Activated T-cell treated with anti-CD3 and anti-CD28 coated beads, Interleukin-2, amount 50 U/mL, for 48 hours (primary cell): ENCODE measurements at regions not wholly inside any gene's neighbourhood (a gene's known extent, or its start where the extent isn't known, plus 50 kb on each side); places are given as distances from the start of the nearest gene placed in this dataset.

Source experiments
- DNase-seq, 2 experiments: peaks; one replicate each; pipeline ENCODE4 v3.0.0-alpha.2; 2020

DNA sequence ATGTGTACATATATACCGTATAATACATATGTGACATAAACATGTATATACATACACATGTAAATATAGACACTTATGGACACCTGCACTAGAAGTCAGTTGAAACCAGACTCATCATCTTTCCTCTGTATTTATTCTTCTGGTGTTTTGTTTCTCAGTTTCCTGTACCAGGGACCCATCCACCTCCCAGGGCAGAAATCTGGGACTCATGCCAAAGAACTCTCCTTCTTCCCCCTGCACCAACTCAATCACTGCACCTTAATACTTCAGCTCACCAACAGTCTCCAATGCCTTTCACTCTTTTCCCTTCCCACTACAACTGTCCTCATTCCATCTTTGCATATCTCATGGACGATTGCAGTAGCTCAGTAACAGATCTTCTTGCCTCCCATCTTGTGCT, 428.0 kb downstream of the FBXO15 start:
- no peak for DNase-seq

DNA sequence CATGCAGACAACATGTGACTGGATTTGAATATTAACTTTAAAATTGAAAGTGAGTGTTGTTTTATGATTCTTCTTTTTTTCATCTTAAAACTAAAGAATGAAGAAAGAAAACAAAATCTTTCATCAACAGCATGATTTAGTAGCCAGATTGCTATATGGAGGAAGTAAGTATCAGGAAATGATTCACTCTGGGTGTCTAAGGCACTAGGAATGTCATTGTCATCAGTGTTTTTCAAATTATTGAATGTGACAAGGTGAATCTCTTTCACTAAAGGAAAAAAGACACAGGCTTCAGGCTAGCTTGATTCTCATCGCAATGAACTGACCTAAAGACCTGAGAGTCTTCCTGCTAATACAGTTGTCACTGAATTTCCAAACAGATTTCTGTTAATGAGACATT, 430.1 kb downstream of the FBXO15 start:
- no peak for DNase-seq

DNA sequence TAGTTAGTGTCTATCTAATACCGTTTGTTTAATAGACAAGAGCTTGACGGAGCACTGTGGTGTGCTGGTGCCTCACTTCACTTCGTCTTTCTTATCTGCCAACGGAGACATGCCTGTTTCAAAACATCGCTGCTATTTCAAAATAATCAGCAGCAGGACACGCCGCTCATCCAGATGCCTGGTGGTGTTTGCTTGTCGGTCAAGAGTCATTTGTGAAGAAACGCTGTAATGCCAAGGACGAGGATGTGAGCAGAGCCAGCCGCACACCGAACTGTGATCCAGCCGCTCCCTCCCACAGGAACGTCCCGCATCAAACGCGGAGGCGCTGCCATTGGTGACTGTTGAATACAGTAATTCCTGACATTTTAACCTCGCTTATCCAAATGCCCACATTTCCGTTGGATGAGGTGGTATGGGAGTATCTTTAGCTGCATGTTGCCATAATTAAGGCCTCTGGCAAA, 432.4 kb downstream of the FBXO15 start:
- no peak for DNase-seq

DNA sequence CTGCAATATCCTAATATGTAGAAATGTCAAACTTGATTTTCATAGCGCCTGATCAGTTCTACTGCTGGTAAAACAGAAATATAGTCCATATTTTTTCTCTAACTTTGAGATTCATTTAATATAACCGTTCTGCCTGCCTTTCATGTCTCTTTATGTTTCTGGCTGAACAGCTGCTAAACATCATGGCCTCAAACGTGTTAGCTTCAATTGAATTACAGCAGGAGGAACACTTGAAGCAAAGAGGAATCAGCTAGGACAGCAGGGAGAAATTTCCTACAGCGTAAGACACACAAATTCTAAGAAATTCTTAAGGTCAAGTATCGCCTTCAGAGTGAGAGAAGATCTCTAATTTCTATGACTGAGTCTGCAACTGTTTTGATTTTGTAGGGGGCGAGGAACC, 433.2 kb downstream of the FBXO15 start:
- no peak for DNase-seq

DNA sequence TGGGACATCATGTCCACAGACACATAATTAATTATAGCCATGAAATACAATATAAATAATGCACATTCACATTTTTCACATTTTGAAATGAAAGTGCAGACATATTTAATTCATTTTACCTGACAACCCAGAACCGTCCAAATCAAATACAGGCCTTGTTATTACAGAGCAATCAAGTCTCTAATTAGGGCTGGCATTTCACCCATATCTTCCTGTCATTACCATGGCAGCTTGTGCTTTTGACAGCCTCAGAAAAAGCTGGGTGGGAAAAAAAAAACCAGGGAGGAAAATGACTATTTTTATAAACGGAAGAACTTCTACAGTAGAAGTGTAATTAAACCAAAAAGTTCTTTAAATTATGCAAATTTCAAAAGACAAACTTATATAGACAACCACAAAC, 436.4 kb downstream of the FBXO15 start:
- no peak for DNase-seq

DNA sequence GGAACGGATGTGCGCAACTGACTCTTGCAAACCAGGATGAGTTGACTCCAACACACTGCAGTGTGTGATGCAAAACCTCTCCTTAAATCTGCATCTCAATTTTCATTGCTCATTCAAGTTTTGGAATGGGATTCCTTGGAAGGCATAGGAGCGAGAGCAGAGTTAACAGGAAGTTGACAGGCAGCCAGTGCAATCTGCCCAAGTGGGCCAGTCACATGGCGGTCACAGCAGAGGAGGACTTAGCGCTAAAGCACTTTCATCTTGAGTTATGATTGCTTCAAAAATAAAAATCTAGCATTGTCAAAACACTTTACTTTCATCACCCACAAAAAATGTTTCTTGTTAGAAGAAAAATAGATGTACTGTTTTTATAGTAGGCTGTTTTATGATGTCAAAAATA, 439.0 kb downstream of the FBXO15 start:
- DNase-seq: no peak

DNA sequence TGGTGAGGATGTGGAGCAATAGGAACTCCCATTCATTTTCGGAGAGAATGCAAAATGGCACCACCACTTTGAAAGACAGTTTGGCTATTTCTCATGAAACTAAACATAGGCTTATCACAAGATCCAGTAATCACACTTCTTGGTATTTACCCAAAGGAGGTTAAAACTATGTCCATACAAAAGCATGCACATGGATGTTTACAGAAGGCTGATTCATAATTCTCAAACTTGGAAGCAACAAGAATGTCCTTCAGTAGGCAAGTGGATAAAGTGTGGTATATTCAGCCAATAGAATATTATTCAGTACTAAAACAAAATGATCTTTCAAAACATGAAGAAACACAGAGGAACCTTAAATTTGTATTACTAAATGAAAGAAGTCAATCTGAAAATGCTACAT, 440.6 kb downstream of the FBXO15 start:
- no peak for DNase-seq

DNA sequence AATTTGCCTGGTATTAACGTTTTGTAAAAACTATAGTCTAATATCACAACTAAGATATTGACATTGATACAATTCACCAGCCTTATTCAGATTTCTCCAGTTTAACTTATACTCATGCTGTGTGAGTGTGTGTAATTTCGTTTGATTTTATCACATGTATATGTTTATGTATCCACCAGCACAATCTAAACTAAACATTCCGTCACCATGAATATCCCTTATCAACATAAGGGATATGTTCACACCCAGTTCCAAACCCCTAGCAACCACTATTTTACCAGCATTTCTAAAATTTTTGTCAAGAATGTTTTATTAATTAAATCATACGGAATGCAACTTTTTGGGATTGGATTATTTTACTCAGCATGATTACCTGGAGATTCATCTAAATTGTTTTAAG, 450.3 kb downstream of the FBXO15 start:
- DNase-seq: no peak

DNA sequence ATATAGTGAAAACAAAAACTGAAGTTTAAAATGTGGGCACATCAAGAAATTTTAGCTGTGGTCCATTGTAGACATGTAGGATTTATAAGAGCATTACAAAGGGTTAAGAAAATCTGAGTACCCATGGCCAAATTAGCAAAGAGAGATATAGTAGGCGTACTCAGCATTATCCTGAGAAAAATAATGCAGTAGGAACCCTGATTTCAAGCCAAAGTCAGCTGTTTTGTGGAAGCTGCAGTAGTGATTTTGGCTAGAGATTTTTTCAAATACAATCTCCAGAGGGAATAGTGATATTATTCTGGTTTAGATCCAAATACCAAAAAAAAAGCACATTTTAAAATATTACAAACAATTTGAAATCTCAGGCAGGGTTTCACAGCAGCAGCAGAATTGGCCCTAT, 450.9 kb downstream of the FBXO15 start:
- no peak for DNase-seq

DNA sequence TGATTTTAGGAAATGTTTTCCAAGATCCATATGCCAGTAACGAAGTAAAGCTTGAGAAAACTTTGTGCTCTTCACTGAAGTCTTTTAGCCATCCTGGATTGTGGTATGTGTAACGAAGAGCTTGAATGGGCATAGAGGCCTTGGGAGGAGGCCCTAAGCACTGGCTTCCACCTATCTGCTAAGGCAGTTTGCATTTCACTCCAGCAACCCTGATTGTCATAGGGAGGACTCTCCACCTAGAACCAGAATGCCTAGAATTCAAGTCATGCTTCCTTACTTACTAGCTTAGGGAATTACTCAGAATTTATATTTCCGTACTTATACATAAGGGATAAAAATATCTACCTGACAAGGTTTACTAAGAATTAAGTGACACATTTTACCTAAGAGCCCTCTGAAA, 451.5 kb downstream of the FBXO15 start:
- DNase-seq: no peak

DNA sequence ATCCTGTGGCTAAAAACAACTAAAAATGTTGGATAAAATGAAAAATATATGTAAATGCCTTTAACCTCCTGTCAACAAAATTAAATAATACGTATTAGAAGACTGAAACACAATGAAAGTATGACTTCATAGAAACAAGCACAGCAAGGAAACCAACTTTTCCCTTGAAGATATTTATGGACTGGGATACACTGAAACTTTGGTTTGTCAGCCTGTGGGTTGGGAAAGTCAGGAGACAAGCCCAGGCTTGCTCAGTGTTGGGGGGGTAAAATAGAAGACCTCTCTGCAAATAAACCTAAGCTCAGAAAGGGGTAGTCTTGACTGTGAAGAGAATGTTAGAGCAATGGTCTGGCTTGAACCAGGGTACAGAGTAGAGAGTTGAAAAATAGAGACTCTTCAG, 454.5 kb downstream of the FBXO15 start:
- no peak for DNase-seq

DNA sequence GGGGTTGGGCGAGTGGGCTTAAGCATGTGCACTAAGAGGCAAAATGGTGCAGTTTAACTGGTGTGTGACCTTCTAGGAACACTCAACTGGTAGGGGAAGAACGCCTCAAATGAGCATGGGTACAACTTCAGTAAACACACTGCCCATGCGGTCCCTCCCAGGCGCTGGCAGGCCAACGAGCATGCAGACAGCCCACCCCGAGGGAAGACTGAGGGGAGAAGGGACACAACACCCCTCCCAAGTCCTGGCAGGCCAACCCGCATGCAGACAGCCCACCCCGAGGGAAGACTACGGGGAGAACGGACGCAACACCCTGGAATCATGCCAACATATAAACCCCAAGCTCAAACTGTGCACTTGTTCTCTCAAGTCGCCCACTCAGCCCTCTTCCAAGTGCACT, 456.0 kb downstream of the FBXO15 start:
- DNase-seq: no peak

DNA sequence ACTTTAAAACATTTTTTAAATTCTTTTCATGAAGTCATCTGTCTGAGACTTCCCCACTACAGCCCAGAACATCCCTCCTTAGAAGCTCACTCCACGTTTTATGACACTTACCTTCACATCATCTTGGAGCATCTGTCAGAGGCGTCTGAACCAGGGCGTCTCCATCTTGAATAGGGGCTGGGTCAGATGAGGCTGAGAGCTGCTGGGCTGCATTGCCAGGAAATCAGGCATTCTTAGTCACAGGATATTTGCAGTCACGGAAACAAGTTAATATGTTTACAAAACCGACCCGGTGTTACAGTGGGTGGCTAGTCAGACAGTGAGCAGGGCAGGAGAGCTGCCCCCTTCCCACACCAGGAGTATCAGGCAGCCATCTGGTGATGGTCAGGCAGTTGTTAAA, 456.5 kb downstream of the FBXO15 start:
- no peak for DNase-seq

DNA sequence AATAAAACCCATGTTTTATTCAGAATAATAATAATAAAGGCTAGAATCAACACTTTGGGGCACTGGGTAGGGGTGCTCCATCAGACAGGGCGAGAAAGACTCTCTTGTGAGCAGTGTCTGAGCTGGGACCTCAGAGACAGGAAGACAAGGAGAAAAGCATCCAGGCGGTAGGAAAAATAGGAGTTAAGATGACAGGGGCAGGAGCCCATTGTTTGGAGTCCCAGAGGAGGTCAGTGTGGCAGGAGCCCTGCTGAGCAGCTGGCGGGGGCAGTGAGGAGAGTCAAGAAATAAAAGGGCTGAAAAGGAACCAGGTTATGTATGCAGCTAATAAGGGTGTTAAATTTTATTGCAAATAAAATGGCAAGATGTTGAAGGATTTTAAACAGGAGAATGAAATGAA, 457.4 kb downstream of the FBXO15 start:
- DNase-seq: no peak

DNA sequence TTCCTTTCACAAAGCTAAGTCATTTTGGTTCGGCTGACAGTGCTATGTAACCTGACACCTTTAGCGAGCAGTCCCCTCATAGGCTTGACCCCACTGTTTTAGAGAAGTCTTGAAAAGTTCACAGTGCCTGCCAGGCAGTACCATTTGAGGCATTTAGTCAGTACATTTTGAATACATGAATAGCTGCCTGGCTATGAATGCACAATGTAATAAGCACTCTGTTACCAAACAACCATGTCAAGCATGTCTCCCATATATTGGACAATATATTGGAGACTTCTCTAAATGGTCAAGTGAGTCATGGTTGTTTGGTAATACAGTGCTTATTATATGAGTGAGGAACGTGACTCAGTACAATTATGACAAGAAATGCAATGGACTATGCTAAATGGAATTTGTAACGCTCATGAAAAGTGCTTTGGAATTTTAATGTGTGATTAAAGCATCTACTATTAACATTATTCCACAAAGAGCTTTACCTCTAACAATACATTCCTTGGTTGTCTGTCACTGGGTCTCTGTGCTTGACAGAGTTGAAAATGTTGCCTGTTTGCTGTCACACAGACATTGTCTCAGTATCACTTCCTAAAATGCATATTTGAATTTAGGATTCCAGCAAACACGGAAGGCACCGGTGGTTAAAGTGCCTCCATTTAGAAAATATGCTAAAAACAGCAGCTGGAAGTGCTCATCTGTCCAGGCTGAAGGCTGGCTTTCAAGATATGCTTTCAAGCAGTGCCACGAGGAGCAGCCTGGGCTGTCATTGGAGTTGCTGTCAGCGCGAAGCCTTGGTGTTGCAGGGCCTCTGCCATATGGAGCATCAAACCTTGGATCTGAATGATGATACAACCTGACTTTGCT, 458.6 kb downstream of the FBXO15 start:
- no peak for DNase-seq

DNA sequence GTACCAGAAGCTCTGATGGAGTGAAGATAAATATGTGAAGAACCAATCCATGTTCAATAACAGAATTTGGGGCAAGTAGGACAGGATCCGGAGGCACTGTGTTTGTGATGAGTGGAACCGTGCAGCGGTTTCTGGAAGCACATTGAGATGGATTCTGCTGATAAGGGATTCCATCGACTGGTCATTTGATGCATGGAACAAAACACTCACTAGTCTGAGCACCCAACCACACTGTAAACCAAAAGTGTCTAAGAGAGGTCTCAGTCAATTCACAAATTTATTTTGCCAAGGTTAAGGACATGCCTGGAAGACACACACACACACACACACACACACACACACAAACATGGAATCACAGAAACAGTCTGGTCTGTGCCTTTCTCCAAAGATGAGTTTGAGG, 459.5 kb downstream of the FBXO15 start:
- DNase-seq: no peak

DNA sequence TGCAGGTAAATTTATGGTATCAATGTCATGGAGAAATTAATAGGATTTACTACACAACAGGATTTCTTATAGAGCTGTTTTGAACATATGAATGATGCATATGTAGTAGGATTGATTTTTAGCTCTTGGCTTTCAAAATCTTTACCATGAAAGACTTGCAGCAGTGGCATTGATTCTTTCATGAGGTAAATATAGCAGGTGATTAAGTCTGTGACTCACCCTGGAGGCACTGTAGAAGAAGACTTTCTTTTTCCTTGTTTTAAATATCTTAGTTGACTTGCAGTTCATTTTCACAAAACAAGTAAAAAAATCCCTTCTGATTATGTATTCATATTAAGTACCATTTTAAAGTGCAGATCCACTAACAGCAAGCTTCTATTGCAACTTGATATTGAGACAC, 463.0 kb downstream of the FBXO15 start:
- no peak for DNase-seq

DNA sequence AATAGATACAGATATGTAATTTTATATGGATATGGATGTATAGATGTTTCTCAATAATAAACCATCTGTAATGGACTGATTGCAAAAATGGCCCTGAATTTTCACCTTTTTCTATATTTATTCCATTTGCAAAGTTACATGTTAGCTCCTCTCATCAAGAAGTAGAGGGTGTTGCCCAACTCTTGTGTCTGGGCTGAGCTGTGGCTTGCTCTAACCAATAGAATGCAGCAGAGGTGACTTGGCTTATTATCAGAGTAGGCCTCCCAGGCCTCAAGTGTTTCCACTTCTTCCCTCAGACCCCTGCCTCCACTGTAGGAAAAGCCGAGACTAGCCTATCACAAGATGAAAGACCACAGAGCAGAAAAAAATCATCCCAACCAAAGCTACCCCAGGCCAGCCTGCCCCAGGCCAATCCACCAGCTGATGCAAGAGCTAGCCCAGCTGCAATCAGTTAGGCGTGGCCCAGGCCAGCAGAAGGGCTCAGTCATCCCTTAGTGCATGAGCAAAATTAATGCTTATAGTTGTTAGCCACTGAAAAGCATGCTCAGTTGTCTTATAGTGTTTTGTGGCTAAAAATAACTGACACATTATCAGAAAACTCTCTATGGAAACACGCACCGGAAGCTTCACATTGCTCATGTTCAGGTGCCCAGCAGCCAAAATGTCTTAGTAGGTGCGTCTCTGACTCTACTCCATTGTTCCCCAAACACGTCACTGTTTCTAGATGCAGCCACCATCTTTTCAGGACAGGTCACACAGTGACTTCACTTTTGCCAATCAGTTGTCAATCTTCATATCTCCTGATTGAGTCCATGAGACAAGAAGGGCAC, 464.0 kb downstream of the FBXO15 start:
- no peak for DNase-seq

DNA sequence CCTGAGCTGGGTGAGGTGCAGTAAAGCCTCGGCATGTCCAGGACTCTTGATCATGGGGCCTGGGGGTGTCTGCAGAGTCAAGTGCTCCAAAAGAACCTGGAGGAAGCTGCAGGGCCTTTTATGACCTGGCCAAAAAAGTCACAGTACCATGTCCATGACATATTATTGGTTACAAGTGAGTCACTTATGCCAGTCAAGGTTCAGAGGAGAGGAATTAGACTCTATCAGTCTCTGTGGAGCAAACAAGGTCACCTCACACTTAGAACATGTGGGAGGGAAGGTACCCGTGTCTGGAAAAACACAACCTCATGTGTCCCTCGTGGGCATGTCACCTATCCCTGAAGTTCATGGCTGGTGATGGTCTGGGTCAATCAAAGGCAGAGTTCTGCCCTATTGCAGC, 465.7 kb downstream of the FBXO15 start:
- DNase-seq: no peak

DNA sequence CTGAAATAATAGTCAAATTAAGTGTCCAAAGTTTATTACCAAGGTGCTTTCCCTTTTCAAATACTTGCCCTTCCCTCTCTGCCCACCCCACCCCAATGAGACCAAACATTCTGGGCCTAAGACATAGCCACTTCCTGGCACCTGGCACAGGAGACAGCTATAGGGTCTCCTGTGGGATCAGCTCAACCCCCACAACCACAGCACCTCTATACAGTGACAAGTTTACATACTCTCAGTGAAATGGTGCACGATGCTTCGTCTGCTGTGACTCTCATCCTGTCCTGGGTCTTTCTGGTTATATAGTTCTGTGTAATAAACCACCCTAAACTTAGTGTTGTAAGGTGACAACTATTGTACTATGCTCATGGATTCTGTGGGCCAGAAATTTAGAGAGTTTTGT, 466.2 kb downstream of the FBXO15 start:
- DNase-seq: no peak

DNA sequence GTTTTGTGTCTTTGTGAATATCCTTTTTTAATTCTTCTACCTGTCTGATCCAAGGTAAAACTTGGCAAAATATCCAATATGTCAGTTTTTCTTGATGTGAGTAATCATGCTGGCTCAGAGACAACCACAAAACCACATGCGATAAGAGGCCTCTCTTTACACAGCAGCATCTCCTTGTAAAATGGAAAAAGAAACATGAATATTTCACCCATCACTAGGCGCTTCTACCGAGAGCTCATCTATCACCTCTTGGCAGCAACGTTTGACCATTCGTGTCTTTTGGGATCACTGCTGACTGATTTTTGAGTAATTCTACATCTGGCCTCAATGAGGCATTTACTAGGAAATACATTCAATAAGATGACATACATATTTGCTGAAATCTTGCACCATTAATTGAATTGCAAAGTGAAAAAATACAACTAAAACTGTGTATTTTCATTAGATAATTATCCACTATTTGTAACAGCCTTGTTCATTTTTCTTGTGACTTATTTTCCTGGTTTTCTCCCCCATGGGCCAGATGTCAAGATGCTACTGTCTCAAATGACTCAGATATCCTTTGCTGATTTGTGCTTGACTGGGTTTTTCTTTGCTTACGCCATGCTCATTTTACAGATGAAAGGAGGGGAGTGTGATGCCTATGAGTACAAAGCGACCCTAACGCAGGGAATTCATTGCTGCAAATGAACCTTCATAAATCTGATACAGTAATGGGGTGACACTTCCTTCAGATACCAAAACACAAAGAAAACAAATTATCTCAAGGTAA, 467.5 kb downstream of the FBXO15 start:
- no peak for DNase-seq

DNA sequence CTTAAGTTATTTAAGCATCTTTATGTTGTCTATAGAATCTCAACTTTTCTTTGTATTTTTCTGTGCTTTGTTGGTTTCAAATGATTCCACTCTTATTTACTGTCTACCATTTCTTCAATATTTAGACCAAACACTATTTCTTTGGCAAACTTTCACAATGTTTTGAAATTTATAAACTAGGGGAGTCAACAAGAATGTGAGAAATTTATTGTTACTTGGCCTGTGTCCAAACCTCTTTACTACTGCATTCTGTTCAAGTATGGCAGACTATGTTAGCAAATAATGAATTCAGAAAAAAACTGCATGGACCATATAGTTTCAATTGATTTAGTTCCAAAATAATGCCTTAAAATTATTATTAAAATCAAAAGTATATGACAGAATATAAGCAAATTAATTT, 470.2 kb downstream of the FBXO15 start:
- no peak for DNase-seq

DNA sequence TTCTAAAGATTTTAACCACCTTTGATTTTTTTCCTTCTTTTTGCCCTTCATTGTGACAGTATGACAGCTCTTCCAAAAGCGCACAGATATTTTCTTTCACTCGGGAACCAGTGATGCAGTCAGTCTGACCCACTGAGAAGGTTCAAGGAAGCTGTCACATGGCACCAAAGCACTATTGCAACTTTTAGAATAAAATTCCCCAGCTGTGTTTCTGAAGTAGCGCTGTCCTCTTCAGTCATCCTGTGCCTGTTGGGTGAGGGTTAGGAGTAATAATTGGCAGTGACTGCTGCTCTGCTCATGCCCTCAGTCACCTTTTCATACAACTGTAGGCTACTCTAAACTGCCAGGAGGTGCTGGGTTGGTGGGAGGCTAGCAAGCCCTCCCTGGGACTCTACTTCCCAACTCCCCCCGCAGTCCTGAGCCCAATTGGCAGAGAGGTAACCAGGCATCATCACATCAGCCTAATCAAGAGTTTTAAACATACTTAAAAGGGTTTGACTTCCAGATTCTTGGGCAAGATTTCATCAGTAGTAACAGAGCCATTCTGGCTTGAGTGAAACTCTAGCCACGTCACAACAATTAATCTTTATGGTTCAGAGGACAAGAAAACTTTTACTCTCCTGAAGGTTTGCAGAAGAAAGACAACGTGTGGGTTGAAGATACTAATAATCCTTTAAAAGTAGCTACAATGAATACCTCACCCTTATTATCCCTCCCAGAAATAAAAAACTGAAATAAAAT, 473.3 kb downstream of the FBXO15 start:
- no peak for DNase-seq
